AG08396 (cell line): ENCODE measurements at regions not wholly inside any gene's neighbourhood (a gene's known extent, or its start where the extent isn't known, plus 50 kb on each side); places are given as distances from the start of the nearest gene placed in this dataset.

Experiments
- DNase-seq: peaks from one replicate; pipeline ENCODE4 v3.0.0; 2012; ENCODE audit warnings: low spot score, mixed read lengths

GRCh38 chr14:100399052-100399849, 76.1 kb downstream of the SLC25A47 start:
- no peak for DNase-seq

DNA sequence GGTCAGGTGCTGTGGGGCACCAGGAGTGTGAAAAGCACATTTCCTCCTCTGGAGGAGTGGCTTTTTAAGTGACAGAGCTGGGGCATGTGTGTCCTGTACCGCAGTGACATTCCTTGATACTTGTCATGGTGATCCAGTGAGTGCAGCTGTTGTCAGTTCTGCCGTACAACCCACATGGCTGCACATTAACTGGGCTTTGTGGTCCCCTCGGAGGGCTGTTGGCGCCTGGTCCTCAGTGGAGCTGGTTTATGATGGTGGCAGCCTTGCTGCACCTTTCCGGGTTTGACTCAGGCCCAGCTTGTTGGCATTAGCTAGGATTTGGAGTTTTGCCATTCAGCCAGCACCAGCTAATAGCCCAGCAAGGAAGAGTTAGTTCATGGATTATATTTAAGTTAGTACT, 77.0 kb downstream of the SLC25A47 start:
- DNase-seq = no peak

DNA sequence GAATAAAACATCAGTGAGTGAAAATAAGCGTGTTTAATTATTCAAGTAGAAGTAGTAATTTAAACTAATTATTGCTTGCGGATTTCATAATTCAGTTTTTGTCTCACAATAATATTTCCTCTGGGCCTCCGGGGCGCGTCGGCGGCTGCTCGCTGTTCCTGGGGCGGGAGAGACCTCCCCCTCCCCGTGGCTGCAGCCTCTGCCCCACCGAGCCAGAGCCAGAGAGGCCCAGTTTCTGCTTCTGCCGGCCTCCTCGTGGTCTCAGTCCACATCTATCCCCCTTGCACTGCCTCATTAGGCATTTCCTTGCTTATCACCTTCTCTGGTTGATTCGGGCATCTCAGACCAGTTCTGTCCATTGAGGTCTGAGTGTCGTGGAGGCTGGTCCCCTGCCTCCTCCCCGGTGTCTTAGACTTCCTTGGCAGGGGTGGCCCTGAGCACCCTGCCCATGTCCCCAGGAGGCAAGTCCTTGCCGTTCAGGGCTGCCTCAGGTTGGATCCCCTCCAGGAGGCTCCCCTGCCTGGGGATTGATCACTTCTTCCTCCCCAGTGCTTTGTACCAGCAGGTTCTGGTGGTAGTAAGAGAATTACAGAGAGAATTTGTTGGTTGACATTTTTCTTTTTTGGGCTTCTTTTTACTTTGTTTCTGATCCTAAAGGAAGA, 78.0 kb downstream of the SLC25A47 start:
- DNase-seq = no peak

- no peak for DNase-seq
These were observed 78.7 kb downstream of the SLC25A47 start for GRCh38 chr14:100401792-100402191.

DNA sequence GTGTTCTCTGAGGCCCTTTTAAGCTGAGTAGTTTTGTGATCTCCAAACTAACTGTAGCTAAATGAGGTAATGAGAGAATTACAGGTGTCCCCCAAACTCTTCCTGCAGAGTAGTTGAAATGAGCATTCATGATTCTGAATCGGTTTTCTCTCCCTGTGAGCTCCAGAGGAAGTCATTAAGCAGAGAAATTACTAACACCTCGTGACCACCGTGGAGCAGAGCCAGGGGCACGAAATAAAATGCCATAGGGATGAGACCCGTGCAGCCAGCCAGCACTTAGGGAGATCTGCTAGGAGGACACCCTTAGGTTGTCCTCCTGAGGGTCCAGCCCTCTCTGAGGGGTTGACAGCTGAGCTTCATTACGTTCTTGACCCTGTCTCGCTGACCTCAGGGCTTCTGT, 79.5 kb downstream of the SLC25A47 start:
- peak; percentile 47 for DNase-seq

- DNase-seq = no peak
These were observed 80.0 kb downstream of the SLC25A47 start for GRCh38 chr14:100403105-100403504.

DNA sequence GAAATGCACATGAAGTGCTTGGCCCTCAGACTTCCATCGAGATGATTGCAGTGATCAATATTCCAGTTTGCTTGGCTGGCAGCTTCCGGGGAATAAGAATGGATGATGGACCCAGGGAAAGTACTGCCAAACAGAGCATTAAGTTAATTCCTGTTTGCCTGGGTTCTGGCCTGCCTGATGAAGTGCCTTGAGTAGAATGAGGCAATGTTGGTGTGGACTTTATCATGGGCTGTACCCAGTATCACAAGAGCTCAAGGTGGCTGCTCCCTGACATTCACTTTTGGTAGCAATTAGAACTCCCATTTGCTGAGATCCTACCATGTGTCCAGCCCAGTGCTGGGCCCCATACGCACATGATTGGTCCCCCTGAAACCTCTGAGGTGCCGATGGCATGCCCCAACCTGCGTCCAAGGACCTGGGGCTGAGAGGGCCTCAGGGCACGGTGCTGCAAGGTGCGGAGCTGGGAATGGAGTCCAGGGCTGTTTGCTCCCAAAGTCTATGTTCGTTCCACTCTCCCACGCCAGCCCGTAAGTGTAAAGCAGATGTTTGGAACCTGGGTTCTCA, 80.7 kb downstream of the SLC25A47 start:
- no peak for DNase-seq

GRCh38 chr14:100404419-100404818, 81.3 kb downstream of the SLC25A47 start:
- DNase-seq = no peak

DNA sequence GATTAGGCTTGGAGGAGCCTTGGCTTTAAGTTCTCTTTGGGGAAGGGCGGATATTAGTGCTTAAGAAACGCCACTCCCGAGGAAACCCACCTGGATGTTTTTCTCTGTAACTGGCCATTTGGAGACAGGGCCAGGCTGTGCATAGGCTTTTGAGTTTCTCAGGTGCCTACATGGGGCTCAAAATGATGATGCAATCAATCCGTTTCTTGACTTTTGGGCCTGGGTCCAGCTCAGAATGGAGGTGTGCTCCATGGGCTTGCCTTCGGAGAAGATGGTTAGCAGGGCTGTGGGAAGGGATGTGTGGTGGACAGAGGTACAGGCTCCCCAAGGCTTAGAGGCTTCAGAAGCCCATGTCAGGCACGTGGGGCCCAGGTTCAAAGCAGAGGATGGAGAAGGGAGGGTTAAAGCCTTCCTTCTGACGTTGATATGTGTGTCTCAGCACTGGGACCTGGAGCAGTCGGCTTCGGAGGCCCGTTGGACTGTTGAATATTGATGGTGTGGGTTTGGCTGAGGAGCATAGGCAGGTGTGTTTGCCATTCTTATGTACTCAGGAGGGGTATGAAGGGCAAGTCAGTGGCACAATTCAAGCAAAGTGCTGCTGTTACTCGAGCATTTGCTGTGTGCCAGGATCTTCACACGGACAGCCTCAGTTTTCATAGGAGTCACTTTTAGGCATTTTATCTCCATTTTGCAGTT, 82.8 kb downstream of the SLC25A47 start:
- no peak for DNase-seq

GRCh38 chr14:100406505-100407131, 83.5 kb downstream of the SLC25A47 start:
- no peak for DNase-seq

- DNase-seq = no peak
These were observed 84.4 kb downstream of the SLC25A47 start for GRCh38 chr14:100407376-100408102.

DNA sequence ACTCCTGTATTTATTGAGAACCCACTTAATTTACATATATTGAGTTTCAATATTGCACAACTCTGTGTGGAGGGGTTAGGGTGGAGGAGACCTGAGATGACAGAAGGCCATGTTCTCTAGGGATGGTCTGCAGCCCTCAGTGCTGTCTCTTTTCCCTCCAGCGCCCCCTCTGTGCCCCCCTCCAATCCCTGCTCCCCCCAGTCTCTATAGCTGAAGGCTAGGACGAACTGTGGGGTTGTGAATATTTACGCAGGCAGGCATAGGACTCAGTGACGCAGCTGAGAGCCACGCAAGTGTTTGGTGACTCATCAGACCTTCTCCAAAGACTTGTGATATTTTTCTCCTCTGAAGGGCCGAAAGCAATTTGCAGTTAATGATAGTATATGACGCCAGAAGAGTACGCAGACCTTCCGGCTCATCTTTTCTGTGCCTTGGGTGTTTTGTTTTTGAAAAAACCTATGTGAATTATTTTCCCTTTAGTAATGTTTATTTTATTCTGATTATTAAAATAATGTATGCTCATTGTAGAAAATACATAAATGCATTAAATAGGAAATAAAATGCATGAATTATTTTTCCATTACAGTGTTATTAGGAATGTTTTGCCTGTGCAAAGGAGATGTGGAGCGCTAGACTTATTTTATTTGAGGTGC, 85.3 kb downstream of the SLC25A47 start:
- DNase-seq = no peak

GRCh38 chr14:100409003-100409360, 85.8 kb downstream of the SLC25A47 start:
- no peak for DNase-seq

DNA sequence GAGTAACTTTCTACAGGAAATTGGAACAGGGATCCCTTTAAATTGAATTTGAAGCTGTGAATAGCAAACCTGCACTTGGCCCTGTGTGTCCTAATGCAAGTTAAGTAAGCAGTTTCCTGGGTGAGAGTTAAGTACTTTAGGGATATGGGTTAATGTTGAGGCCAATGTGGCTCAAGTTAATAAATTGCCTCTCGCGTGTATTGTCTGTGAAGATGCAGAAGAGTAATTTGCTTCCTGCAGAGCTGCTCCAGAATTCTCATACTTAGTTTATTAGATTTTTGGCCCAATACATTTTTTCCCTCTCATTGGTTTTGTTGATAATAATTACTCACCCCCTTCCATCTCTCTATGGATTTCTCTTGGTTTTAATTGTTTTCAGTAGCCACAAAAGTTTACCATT, 86.5 kb downstream of the SLC25A47 start:
- no peak for DNase-seq

- no peak for DNase-seq
These were observed 87.0 kb downstream of the SLC25A47 start for GRCh38 chr14:100410056-100410565.

DNA sequence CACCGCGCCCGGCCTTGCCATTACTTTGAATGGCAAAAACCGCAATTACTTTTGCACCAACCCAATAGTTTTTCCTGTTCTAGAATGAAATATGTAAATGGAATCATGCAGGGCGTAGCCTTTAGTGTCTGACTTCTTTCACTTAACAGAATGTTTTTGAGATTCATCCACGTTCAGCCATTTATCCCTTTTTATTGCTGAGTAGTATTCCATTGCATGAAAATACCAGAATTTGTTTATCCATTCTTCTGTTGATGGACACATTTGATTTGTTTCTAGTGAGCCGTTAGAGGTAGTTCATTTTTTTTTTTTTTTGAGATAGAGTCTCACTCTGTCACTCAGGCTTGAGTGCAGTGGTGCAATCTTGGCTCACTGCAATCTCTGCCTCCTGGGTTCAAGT, 90.6 kb downstream of the SLC25A47 start:
- DNase-seq = no peak

GRCh38 chr14:100415226-100415625, 92.1 kb downstream of the SLC25A47 start:
- DNase-seq = no peak

DNA sequence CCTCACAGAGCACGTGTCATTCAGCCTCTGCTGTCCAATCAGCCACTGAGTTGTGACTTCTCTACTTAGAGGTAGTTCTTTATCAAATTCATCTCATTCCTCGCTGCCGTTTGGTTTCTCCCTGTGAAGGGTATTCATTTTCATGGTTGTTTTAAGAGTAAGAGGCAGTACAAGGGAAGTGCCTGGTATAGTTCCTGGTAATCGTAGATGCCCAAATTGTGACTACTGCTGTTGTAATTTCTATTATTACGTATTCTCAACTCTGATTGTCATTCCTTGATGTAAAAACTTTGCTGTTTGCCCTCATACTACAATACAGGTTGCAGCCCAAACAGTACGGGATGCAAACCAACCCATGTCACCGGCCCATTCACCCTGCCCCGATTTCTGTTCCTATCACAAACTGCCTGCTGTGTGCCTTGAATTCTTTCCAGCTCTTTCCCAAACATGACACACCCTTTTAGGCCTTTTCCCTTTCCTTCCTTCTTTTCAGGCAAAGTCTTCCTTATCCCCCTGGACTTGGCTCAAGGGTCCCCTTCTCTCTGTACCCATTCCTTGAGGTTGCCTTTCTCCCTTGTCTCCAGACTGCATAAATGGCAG, 93.0 kb downstream of the SLC25A47 start:
- DNase-seq = no peak

DNA sequence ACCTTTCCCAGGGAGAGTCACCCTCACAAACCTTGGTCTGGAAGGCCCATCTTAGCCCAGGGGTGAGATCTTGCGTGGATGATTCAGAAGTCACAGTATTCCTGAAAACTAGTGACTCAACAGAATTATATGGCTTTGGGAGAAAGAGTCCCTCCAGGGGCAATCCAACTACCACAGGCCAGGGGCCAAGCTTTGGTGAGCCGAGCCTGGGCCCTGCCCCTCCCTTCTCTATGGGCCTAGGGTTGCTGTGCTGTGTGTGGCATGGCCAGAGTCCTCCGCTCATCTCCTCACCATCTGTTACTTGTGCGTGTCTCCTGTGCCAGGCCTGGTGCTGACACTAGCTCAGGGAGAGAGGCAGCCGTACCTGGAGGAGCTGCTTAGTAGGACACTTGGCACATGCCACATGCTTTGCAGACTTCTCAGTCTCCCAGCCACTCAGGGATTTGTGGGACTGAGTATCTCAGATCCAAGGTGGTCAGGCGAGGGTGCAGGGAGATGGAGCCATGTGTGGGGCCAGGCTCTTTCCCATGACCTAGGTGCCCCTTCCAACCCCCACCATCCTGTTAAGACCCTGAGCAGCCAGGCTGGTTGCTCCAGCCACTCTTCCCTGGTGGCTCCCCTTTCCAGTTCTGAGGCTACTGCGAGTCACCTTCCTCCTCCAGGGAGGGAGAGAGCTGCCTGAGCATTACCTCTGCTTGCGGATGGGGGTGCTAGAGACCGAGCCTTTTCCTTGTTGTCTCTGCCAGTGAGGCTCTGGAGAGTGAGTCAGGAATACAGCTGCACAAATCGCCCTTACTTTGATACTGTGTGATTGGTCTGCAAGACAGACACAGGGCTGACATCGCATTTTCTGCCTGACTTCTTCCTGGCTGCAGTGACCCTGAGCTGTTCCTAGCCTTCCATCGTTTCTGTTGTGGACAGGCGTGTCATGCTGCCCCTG, 94.1 kb downstream of the SLC25A47 start:
- peak; percentile 88 for DNase-seq
